Stomach (tissue), 8 donors: ENCODE measurements at regions not wholly inside any gene's neighbourhood (a gene's known extent, or its start where the extent isn't known, plus 50 kb on each side); places are given as distances from the start of the nearest gene placed in this dataset.

Experiments used
- DNase-seq, 2 donors: peaks; one replicate each; pipeline versions ENCODE4 v3.0.0 to v3.0.0-alpha.2; 2013 to 2019
- H3K27ac ChIP-seq, 5 donors: fragments of 200-600 bp in 4 of 5; sonication (generic) in 4 of 5; one replicate each; pipeline ENCODE4 v1.5.1; 2013 to 2019; ENCODE audit warnings: mild to moderate bottlenecking in 1 of 5, moderate library complexity in 1 of 5
- H3K27me3 ChIP-seq, 3 donors: fragments of 200-600 bp; sonication (generic); one replicate each; pipeline ENCODE4 v1.5.1; 2017 to 2019; ENCODE audit warnings: mixed run types in 1 of 3
- H3K36me3 ChIP-seq, 4 donors: fragments of 200-600 bp; sonication (generic); 1 replicate in 3 of 4; 2 replicates in 1 of 4; pipeline ENCODE4 v1.5.1; 2016 to 2019
- H3K4me1 ChIP-seq, 4 donors: fragments of 200-600 bp; sonication (generic); one replicate each; pipeline ENCODE4 v1.5.1; 2016 to 2019
- H3K4me3 ChIP-seq, 4 donors: fragments of 200-600 bp; sonication (generic) in 3 of 4; one replicate each; pipeline ENCODE4 v1.5.1; 2016 to 2019; ENCODE audit warnings: mild to moderate bottlenecking in 1 of 4
- H3K9me3 ChIP-seq, 4 donors: fragments of 200-600 bp; sonication (generic); one replicate each; pipeline ENCODE4 v1.5.1; 2016 to 2019
- CTCF ChIP-seq, 7 experiments: fragments of 450-650 bp in 4 of 7; fragments of 200-600 bp in 3 of 7; sonication (generic) in 3 of 7; IDR thresholded peaks; one replicate each; pipeline ENCODE4 v1.5.1; 2016 to 2019; ENCODE audit warnings: antibody characterized with exemption in 7 of 7, control low read depth in 2 of 7, mild to moderate bottlenecking in 1 of 7
- EP300 ChIP-seq: sonication (generic); formaldehyde crosslinking; IDR thresholded peaks from one replicate; pipeline ENCODE4 v1.6.1; 2017; ENCODE audit warnings: antibody characterized with exemption
- POLR2A ChIP-seq, 4 donors: fragments of 450-650 bp; IDR thresholded peaks; one replicate each; pipeline ENCODE4 v1.6.1; 2016; ENCODE audit warnings: antibody characterized with exemption in 4 of 4, control low read depth in 2 of 4, mild to moderate bottlenecking in 1 of 4, moderate library complexity in 1 of 4
- POLR2AphosphoS5 ChIP-seq, 3 donors: sonication (generic); formaldehyde crosslinking; IDR thresholded peaks; one replicate each; pipeline ENCODE4 v1.6.1; 2016; ENCODE audit warnings: antibody characterized with exemption in 3 of 3
- WGBS, 5 donors: extraction: QIAGEN DNeasy Blood & Tissue Kit in 3 of 5; methylation state at CpG; one replicate each; pipeline versions ENCODE4 v1.1.5 to v1.1.7; 2013 to 2018; 5-methylcytosine and 5-hydroxymethylcytosine counted together
- intact Hi-C: fragments of 100-400 bp; cut with DNase I; formaldehyde crosslinking; loops from one replicate; pipeline ENCODE4 v1.15.1; 2023; ENCODE audit warnings: low total_unique reads
- donor health status: healthy with polysubstance abuse.
- donor health status: Bipolar disorder and iron deficiency.
- donor health status: healthy.

DNA sequence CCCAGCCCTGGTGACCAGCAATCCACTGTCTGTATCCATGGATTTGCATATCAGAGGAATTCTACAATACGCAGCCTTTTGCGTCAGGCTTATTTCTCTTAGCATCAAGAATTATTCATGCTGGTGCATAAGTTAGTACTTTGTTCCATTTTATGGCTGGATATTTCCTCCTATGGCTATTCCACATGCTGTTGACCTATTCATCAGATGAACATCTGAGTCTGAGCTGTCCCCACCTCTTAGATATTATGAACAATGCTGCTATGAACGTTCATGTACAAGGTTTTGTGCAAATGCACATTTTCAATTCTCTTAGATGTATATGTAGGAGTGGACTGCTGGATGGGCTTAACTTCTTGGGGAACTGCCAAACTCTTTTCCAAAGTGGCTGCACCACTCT, 79.0 kb upstream of the CST7 start:
- Histone ChIP-seq H3K4me3 (no peak overlapping the region), H3K36me3 (no peaks in the 10 kb centered on the region), H3K27me3 (peaks cover 0 to 22% (median 0%) of the 10 kb centered on the region in 3 donors), H3K4me1 (no peaks in the 10 kb centered on the region), H3K9me3 (peaks cover 2 to 13% (median 9%) of the 10 kb centered on the region in 4 donors), H3K27ac (no peak overlapping the region)
- TF ChIP-seq CTCF (IDR thresholded peaks at IDR 0.05): no peak
- DNase-seq: no peak
- intact Hi-C loops: no loop called here
- WGBS, 5 donors: 81 to 87% (median 84%) methylated on average over 3 of the region's 3 CpGs

GRCh38 chr20:24870881-24871280, 78.2 kb upstream of the CST7 start:
- 68 to 87% (median 81%) methylated on average over 4 to 8 of the region's 8 CpGs for WGBS, 5 donors
- intact Hi-C loops: no loop called here
- Histone ChIP-seq H3K4me3 (no peak overlapping the region), H3K36me3 (no peaks in the 10 kb centered on the region), H3K9me3 (peaks cover 0 to 4% (median 2%) of the 10 kb centered on the region in 4 donors), H3K4me1 (no peaks in the 10 kb centered on the region), H3K27ac (no peak overlapping the region), H3K27me3 (peaks cover 0 to 22% (median 0%) of the 10 kb centered on the region in 3 donors)
- TF ChIP-seq EP300 (no peak), POLR2AphosphoS5 (IDR thresholded peaks at IDR 0.05) (no peak), CTCF (IDR thresholded peaks at IDR 0.05) (no peak), POLR2A (IDR thresholded peaks at IDR 0.05) (no peak)
- no peak for DNase-seq

DNA sequence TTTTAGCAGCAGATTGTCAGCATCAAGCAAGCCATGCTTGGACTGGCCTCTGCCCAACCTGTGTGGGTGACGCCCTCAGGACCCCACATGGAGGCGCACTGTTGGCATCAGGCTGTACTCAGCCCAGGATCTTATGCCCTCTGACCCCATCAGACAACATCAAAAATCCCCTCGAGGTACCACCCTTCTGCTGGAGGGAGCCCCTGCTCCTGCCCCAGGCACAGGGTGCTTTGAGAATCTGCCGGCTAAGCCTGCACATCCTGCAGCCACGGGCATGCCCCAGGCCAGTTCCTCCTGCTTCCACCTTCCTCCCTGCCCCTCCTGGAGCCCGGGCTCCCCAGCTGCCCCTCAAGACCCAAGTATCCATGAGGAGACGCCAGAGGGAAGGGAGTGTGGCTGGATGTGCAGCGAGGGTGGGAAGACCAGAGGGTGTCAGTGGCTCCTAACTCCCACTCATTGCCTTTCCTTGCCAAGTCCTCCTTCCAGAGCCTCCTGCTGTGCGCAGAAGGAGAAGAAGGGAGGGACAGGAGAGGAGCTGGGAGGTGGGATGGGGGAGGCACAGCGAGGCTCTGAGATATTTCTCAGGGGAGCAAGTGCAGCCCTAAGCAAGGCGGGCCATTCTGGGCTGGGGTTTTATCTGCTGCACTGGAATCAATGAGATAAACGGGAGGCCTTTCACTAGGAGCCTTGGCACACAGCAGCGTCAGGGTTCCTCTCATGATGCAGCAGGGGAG, 77.4 kb upstream of the CST7 start:
- 53 to 68% (median 67%) methylated on average over 10 to 13 of the region's 13 CpGs for WGBS, 5 donors
- peaks cover 0 to 22% (median 0%) of the 10 kb centered on the region in 3 donors for H3K27me3 ChIP-seq
- no peak overlapping the region for H3K4me3 ChIP-seq
- intact Hi-C loops: no loop called here
- no peak for DNase-seq
- no peak overlapping the region for H3K27ac ChIP-seq
- TF ChIP-seq POLR2AphosphoS5 (IDR thresholded peaks at IDR 0.05) (no peak), EP300 (no peak), CTCF (IDR thresholded peaks at IDR 0.05) (no peak), POLR2A (IDR thresholded peaks at IDR 0.05) (no peak)
- no peaks in the 10 kb centered on the region for H3K36me3 ChIP-seq
- no peaks in the 10 kb centered on the region for H3K4me1 ChIP-seq
- H3K9me3 ChIP-seq: no peaks in the 10 kb centered on the region

DNA sequence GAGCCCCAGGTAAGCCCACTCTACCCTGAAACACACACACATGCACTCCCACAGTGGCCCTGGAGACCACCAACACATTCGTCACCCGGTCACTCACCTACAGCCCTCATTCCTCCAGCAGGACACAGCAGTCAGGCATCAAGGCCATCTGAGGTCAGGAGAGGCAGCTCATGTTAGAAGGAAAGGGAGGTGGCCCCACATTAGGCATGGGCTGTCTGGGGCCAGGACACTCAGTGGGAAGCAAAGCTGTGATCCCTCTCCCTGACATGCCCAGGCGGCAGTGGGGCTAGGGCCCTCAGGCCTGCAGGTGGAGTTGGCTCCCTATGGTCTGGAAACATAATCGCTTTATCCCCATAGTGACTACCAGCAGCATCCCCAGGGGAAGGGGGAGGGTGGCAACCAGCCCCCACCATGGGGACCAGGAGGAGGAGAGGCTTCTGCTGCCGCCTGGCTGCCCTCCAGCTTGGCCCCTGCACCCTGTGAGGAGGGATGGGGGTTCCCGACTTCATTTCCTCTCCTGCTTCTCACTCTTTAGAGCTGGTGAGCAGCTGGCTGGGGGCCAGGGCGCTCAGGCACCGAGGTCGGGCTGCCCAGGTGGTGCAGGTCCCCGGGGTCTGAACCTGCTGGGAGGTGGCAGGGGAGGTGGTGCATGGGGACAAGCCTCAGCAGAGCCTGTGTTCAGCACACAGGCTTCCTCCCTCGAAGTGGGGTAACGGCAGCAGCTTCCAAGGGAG, 76.6 kb upstream of the CST7 start:
- 47 to 69% (median 65%) methylated on average over 8 to 12 of the region's 12 CpGs for WGBS, 5 donors
- TF ChIP-seq POLR2AphosphoS5 (IDR thresholded peaks at IDR 0.05): no peak
- no peak for TF ChIP-seq CTCF (IDR thresholded peaks at IDR 0.05)
- no peak for TF ChIP-seq POLR2A (IDR thresholded peaks at IDR 0.05)
- TF ChIP-seq EP300: no peak
- no peaks in the 10 kb centered on the region for H3K36me3 ChIP-seq

More for the DNA sequence above, 76.6 kb upstream of the CST7 start:
- Histone ChIP-seq H3K27ac (no peak overlapping the region), H3K27me3 (peaks cover 0 to 22% (median 0%) of the 10 kb centered on the region in 3 donors), H3K4me1 (no peaks in the 10 kb centered on the region), H3K9me3 (no peaks in the 10 kb centered on the region), H3K4me3 (no peak overlapping the region)
- intact Hi-C loops: no loop called here
- peak in 1 of 2 donors; percentile 16 for DNase-seq
